Liver (tissue), 8 donors: ENCODE measurements at regions not wholly inside any gene's neighbourhood (a gene's known extent, or its start where the extent isn't known, plus 50 kb on each side); places are given as distances from the start of the nearest gene placed in this dataset.

Experiments
- DNase-seq: peaks from one replicate; pipeline ENCODE4 v3.0.0-alpha.2; 2017; ENCODE audit warnings: low spot score
- H3K27ac ChIP-seq, 2 donors: one replicate each; pipeline ENCODE4 v1.7.0; 2013; ENCODE audit warnings: inconsistent platforms in 2 of 2, low read length in 2 of 2, control low read depth in 1 of 2, low read depth in 1 of 2, mild to moderate bottlenecking in 1 of 2
- H3K27me3 ChIP-seq, 4 donors: one replicate each; pipeline versions ENCODE4 v1.6.1 to v1.7.0; 2013; ENCODE audit warnings: low read length in 3 of 4, inconsistent platforms in 1 of 4, mild to moderate bottlenecking in 1 of 4, moderate library complexity in 1 of 4; ENCODE audit not compliant: control insufficient read depth in 4 of 4, insufficient read depth in 4 of 4
- H3K36me3 ChIP-seq, 4 donors: one replicate each; pipeline versions ENCODE4 v1.6.1 to v1.7.0; 2013; ENCODE audit warnings: low read length in 3 of 4, mild to moderate bottlenecking in 3 of 4, low read depth in 1 of 4, moderate library complexity in 1 of 4; ENCODE audit not compliant: control insufficient read depth in 4 of 4, insufficient read depth in 3 of 4
- H3K4me1 ChIP-seq, 4 donors: one replicate each; pipeline versions ENCODE4 v1.6.1 to v1.7.0; 2013; ENCODE audit warnings: low read length in 3 of 4, mild to moderate bottlenecking in 3 of 4, moderate library complexity in 1 of 4; ENCODE audit not compliant: control insufficient read depth in 4 of 4, insufficient read depth in 4 of 4
- H3K4me3 ChIP-seq, 3 donors: one replicate each; pipeline versions ENCODE4 v1.6.1 to v1.7.0; 2013; ENCODE audit warnings: low read length in 3 of 3, control low read depth in 1 of 3, low read depth in 1 of 3, mild to moderate bottlenecking in 1 of 3
- H3K9ac ChIP-seq, 2 donors: one replicate each; pipeline ENCODE4 v1.7.0; 2013; ENCODE audit warnings: low read length in 2 of 2, mild to moderate bottlenecking in 2 of 2, moderate library complexity in 2 of 2, control low read depth in 1 of 2, low read depth in 1 of 2
- H3K9me3 ChIP-seq, 4 donors: one replicate each; pipeline versions ENCODE4 v1.6.1 to v1.7.0; 2013; ENCODE audit warnings: low read length in 3 of 4; ENCODE audit not compliant: control insufficient read depth in 4 of 4
- FOXA1 ChIP-seq: IDR thresholded peaks from 2 replicates; pipeline ENCODE4 v1.6.1; 2016; ENCODE audit warnings: antibody characterized with exemption
- FOXA2 ChIP-seq: IDR thresholded peaks from 2 replicates; pipeline ENCODE4 v1.6.1; 2016; ENCODE audit warnings: antibody characterized with exemption
- GABPA ChIP-seq, 2 donors: IDR thresholded peaks in 1 of 2; conservative IDR thresholded peaks in 1 of 2; 2 replicates each; pipeline ENCODE4 v1.6.1; 2016; ENCODE audit warnings: antibody characterized with exemption in 2 of 2, mild to moderate bottlenecking in 1 of 2, moderate library complexity in 1 of 2
- HNF4A ChIP-seq, 2 donors: conservative IDR thresholded peaks; 2 replicates each; pipeline ENCODE4 v1.6.1; 2016; ENCODE audit warnings: antibody characterized with exemption in 2 of 2, mild to moderate bottlenecking in 2 of 2
- HNF4G ChIP-seq: IDR thresholded peaks from 2 replicates; pipeline ENCODE4 v1.6.1; 2016; ENCODE audit warnings: antibody characterized with exemption
- JUND ChIP-seq, 2 donors: IDR thresholded peaks; 2 replicates each; pipeline ENCODE4 v1.6.1; 2016; ENCODE audit warnings: antibody characterized with exemption in 2 of 2
- NR2F2 ChIP-seq: IDR thresholded peaks from 2 replicates; pipeline ENCODE4 v1.6.1; 2016; ENCODE audit warnings: antibody characterized with exemption
- RXRA ChIP-seq, 2 donors: IDR thresholded peaks; 2 replicates each; pipeline ENCODE4 v1.6.1; 2017 to 2018; ENCODE audit warnings: antibody characterized with exemption in 2 of 2, mild to moderate bottlenecking in 1 of 2
- TAF1 ChIP-seq: conservative IDR thresholded peaks from 2 replicates; pipeline ENCODE4 v1.6.1; 2016; ENCODE audit warnings: antibody characterized with exemption, mild to moderate bottlenecking
- YY1 ChIP-seq: IDR thresholded peaks from 2 replicates; pipeline ENCODE4 v1.6.1; 2016; ENCODE audit warnings: antibody characterized with exemption, mild to moderate bottlenecking
- WGBS: extraction: QIAGEN DNeasy Blood & Tissue Kit; methylation state at CpG from one replicate; pipeline ENCODE4 v1.1.7; 2013; 5-methylcytosine and 5-hydroxymethylcytosine counted together
- TF ChIP-seq, protein P1 (sequence below): IDR thresholded peaks from 2 replicates; pipeline ENCODE4 v1.6.1; 2016; ENCODE audit warnings: antibody characterized with exemption, mild to moderate bottlenecking
- TF ChIP-seq, protein P2 (sequence below): IDR thresholded peaks from 2 replicates; pipeline ENCODE4 v1.6.1; 2016; ENCODE audit warnings: antibody characterized with exemption
- TF ChIP-seq, protein P3 (sequence below): fragments of 150-350 bp; IDR thresholded peaks from 2 replicates; pipeline ENCODE4 v1.5.1; 2017; ENCODE audit warnings: improper control_type of control experiment, low read depth, low read length; ENCODE audit not compliant: missing input control
- TF ChIP-seq, protein P4 (sequence below): IDR thresholded peaks from 2 replicates; pipeline ENCODE4 v1.6.1; 2016; ENCODE audit warnings: antibody characterized with exemption
- donor health status: healthy.
- donor health status: healthy.
- donor health status: healthy.
- donor health status: healthy.
- donor health status: healthy.

DNA sequence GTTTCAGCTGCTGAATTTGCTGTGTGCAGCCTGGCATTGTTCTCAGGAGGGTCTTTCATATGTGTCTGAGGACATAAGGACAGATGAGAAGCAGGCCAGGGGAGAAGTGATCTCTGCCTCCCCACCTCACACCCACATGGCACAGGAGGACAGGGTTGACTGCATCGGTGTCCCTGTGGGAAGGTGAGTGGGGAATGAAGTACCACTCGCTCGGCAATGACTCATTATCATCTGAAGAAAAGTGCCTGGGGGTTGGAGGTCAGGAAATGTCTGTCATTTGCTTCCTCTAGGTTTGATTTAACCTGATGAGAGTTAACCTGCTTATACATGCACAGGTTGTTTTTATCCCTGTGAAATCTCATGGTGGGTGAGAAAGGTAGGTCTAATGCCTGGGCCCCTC lies 195.0 kb downstream of the GADD45G start:
- no peaks in the 10 kb centered on the region for H3K27me3 ChIP-seq
- TF ChIP-seq FOXA2 (no peak), YY1 (no peak), FOXA1 (no peak), TAF1 (no peak), NR2F2 (no peak), GABPA (IDR thresholded peaks at IDR 0.05 in 1 of 2, conservative IDR thresholded peaks at IDR 0.05 in 1 of 2) (no peak), RXRA (IDR thresholded peaks at IDR 0.05) (no peak), JUND (IDR thresholded peaks at IDR 0.05) (no peak)
- TF ChIP-seq, protein P1, sequence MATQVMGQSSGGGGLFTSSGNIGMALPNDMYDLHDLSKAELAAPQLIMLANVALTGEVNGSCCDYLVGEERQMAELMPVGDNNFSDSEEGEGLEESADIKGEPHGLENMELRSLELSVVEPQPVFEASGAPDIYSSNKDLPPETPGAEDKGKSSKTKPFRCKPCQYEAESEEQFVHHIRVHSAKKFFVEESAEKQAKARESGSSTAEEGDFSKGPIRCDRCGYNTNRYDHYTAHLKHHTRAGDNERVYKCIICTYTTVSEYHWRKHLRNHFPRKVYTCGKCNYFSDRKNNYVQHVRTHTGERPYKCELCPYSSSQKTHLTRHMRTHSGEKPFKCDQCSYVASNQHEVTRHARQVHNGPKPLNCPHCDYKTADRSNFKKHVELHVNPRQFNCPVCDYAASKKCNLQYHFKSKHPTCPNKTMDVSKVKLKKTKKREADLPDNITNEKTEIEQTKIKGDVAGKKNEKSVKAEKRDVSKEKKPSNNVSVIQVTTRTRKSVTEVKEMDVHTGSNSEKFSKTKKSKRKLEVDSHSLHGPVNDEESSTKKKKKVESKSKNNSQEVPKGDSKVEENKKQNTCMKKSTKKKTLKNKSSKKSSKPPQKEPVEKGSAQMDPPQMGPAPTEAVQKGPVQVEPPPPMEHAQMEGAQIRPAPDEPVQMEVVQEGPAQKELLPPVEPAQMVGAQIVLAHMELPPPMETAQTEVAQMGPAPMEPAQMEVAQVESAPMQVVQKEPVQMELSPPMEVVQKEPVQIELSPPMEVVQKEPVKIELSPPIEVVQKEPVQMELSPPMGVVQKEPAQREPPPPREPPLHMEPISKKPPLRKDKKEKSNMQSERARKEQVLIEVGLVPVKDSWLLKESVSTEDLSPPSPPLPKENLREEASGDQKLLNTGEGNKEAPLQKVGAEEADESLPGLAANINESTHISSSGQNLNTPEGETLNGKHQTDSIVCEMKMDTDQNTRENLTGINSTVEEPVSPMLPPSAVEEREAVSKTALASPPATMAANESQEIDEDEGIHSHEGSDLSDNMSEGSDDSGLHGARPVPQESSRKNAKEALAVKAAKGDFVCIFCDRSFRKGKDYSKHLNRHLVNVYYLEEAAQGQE, result no peak
- TF ChIP-seq, protein P2, sequence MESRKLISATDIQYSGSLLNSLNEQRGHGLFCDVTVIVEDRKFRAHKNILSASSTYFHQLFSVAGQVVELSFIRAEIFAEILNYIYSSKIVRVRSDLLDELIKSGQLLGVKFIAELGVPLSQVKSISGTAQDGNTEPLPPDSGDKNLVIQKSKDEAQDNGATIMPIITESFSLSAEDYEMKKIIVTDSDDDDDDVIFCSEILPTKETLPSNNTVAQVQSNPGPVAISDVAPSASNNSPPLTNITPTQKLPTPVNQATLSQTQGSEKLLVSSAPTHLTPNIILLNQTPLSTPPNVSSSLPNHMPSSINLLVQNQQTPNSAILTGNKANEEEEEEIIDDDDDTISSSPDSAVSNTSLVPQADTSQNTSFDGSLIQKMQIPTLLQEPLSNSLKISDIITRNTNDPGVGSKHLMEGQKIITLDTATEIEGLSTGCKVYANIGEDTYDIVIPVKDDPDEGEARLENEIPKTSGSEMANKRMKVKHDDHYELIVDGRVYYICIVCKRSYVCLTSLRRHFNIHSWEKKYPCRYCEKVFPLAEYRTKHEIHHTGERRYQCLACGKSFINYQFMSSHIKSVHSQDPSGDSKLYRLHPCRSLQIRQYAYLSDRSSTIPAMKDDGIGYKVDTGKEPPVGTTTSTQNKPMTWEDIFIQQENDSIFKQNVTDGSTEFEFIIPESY, result no peak
- TF ChIP-seq, protein P3, sequence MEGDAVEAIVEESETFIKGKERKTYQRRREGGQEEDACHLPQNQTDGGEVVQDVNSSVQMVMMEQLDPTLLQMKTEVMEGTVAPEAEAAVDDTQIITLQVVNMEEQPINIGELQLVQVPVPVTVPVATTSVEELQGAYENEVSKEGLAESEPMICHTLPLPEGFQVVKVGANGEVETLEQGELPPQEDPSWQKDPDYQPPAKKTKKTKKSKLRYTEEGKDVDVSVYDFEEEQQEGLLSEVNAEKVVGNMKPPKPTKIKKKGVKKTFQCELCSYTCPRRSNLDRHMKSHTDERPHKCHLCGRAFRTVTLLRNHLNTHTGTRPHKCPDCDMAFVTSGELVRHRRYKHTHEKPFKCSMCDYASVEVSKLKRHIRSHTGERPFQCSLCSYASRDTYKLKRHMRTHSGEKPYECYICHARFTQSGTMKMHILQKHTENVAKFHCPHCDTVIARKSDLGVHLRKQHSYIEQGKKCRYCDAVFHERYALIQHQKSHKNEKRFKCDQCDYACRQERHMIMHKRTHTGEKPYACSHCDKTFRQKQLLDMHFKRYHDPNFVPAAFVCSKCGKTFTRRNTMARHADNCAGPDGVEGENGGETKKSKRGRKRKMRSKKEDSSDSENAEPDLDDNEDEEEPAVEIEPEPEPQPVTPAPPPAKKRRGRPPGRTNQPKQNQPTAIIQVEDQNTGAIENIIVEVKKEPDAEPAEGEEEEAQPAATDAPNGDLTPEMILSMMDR, result no peak
- TF ChIP-seq, protein P4, sequence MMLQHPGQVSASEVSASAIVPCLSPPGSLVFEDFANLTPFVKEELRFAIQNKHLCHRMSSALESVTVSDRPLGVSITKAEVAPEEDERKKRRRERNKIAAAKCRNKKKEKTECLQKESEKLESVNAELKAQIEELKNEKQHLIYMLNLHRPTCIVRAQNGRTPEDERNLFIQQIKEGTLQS, result no peak
- H3K4me1 ChIP-seq, result peaks cover 9 to 50% (median 38%) of the 10 kb centered on the region in 4 donors
- H3K27ac ChIP-seq, result no peak overlapping the region
- H3K9me3 ChIP-seq, result no peaks in the 10 kb centered on the region
- no peak overlapping the region for H3K9ac ChIP-seq
- WGBS, result 96% methylated on average over 3 of the region's 3 CpGs
- no peaks in the 10 kb centered on the region for H3K36me3 ChIP-seq
- H3K4me3 ChIP-seq, result no peak overlapping the region
- no peak for DNase-seq

DNA sequence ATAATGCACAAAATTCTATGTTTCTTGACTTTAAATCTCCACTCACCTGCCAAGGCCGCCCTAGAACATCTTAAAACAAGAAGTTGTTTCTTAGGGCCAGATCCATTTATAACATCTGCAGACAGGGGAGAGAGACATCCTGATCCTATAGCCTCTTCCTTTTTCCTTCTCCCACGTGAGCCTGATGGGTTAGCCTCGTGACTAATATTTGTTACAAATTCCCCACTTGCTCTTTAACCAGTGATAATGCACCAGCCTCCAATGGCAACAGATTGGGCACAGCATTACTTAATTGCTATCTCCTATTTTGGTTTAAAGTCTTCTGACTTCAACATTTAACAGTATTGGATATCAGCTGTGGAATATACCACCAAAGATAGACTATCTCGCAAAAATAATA lies 196.5 kb downstream of the GADD45G start:
- no peak overlapping the region for H3K4me3 ChIP-seq
- H3K4me1 ChIP-seq, result peaks cover 6 to 43% (median 35%) of the 10 kb centered on the region in 4 donors
- H3K36me3 ChIP-seq, result no peaks in the 10 kb centered on the region
- no peaks in the 10 kb centered on the region for H3K9me3 ChIP-seq
- H3K27ac ChIP-seq, result no peak overlapping the region
- no peak overlapping the region for H3K9ac ChIP-seq
- no peak for DNase-seq
- WGBS, result 71% methylated on average over 4 of the region's 4 CpGs
- TF ChIP-seq, protein P4, result no peak
- no peak for TF ChIP-seq HNF4A (conservative IDR thresholded peaks at IDR 0.05)
- TF ChIP-seq, protein P2, result no peak
- no peak for TF ChIP-seq RXRA (IDR thresholded peaks at IDR 0.05)
- TF ChIP-seq TAF1, result no peak
- TF ChIP-seq GABPA (IDR thresholded peaks at IDR 0.05 in 1 of 2, conservative IDR thresholded peaks at IDR 0.05 in 1 of 2), result no peak
- no peak for TF ChIP-seq HNF4G
- TF ChIP-seq JUND (IDR thresholded peaks at IDR 0.05), result no peak
- TF ChIP-seq, protein P1, result no peak
- TF ChIP-seq FOXA2, result no peak
- H3K27me3 ChIP-seq, result no peaks in the 10 kb centered on the region
